ENCODE measurements at regions not wholly inside any gene's neighbourhood (a gene's known extent, or its start where the extent isn't known, plus 50 kb on each side); places are given as distances from the start of the nearest gene placed in this dataset.

- TF ChIP-seq TSHZ2 (CRISPR knock-in tag; IDR thresholded peaks at IDR 0.05) (no peak), RARB (CRISPR knock-in tag; IDR thresholded peaks at IDR 0.05) (no peak), BACH2 (CRISPR knock-in tag; IDR thresholded peaks at IDR 0.05; ENCODE audit: borderline replicate concordance) (no peak), ZNF70 (CRISPR knock-in tag; IDR thresholded peaks at IDR 0.05) (no peak), ZFP3 (CRISPR knock-in tag; IDR thresholded peaks at IDR 0.05) (no peak), POU6F1 (CRISPR knock-in tag; IDR thresholded peaks at IDR 0.05; ENCODE audit: borderline replicate concordance, low read depth) (no peak), ZNF565 (CRISPR knock-in tag; conservative IDR thresholded peaks at IDR 0.05; ENCODE audit: low read depth) (no peak), ISL1 (CRISPR knock-in tag; IDR thresholded peaks at IDR 0.05) (no peak), ARNTL (CRISPR knock-in tag; IDR thresholded peaks at IDR 0.05; ENCODE audit: borderline replicate concordance, low read depth) (no peak), PPARA (CRISPR knock-in tag; IDR thresholded peaks at IDR 0.05; ENCODE audit: borderline replicate concordance) (no peak), TCF4 (CRISPR knock-in tag; IDR thresholded peaks at IDR 0.05; ENCODE audit: borderline replicate concordance) (no peak), GLIS3 (CRISPR knock-in tag; IDR thresholded peaks at IDR 0.05) (no peak)
- no peak for ATAC-seq
Measured at GRCh38 chr2:188132385-188132784, 159.3 kb upstream of the GULP1 start.

GRCh38 chr2:188134241-188134640 lies 157.4 kb upstream of the GULP1 start:
- TF ChIP-seq SNAI2 (CRISPR knock-in tag; IDR thresholded peaks at IDR 0.05), result no peak
- no peak for TF ChIP-seq OSR1 (CRISPR knock-in tag; IDR thresholded peaks at IDR 0.05)
- TF ChIP-seq CREB5 (CRISPR knock-in tag; IDR thresholded peaks at IDR 0.05; ENCODE audit: low read depth), result no peak
- no peak for TF ChIP-seq ZFP3 (CRISPR knock-in tag; IDR thresholded peaks at IDR 0.05)
- TF ChIP-seq ISL1 (CRISPR knock-in tag; IDR thresholded peaks at IDR 0.05), result no peak
- no peak for TF ChIP-seq TSHZ2 (CRISPR knock-in tag; IDR thresholded peaks at IDR 0.05)
- no peak for ATAC-seq

- no peak for ATAC-seq
- TF ChIP-seq CREB5 (CRISPR knock-in tag; IDR thresholded peaks at IDR 0.05; ENCODE audit: low read depth) (no peak), PATZ1 (CRISPR knock-in tag; IDR thresholded peaks at IDR 0.05; ENCODE audit: borderline replicate concordance) (no peak), TSHZ2 (CRISPR knock-in tag; IDR thresholded peaks at IDR 0.05) (no peak), CSDC2 (CRISPR knock-in tag; IDR thresholded peaks at IDR 0.05) (no peak), ZC3H10 (CRISPR knock-in tag; IDR thresholded peaks at IDR 0.05) (no peak), SNAI2 (CRISPR knock-in tag; IDR thresholded peaks at IDR 0.05) (no peak), ESRRG (CRISPR knock-in tag; IDR thresholded peaks at IDR 0.05) (no peak), TCF4 (CRISPR knock-in tag; IDR thresholded peaks at IDR 0.05; ENCODE audit: borderline replicate concordance) (no peak), ZFP3 (CRISPR knock-in tag; IDR thresholded peaks at IDR 0.05) (no peak), RARB (CRISPR knock-in tag; IDR thresholded peaks at IDR 0.05) (no peak), ZNF70 (CRISPR knock-in tag; IDR thresholded peaks at IDR 0.05) (no peak), ZNF565 (CRISPR knock-in tag; conservative IDR thresholded peaks at IDR 0.05; ENCODE audit: low read depth) (no peak), ZNF8 (CRISPR knock-in tag; IDR thresholded peaks at IDR 0.05) (no peak), GLIS3 (CRISPR knock-in tag; IDR thresholded peaks at IDR 0.05) (no peak), BACH2 (CRISPR knock-in tag; IDR thresholded peaks at IDR 0.05; ENCODE audit: borderline replicate concordance) (no peak), ISL1 (CRISPR knock-in tag; IDR thresholded peaks at IDR 0.05) (no peak), ARNTL (CRISPR knock-in tag; IDR thresholded peaks at IDR 0.05; ENCODE audit: borderline replicate concordance, low read depth) (no peak), ZFP30 (CRISPR knock-in tag; IDR thresholded peaks at IDR 0.05) (no peak)
Measured at GRCh38 chr2:188138313-188138712, 153.4 kb upstream of the GULP1 start.

All from SK-N-SH treated with all-trans-retinoic acid at 6 μM for 48 hours (cell line).